ENCODE measurements at regions not wholly inside any gene's neighbourhood (a gene's known extent, or its start where the extent isn't known, plus 50 kb on each side); places are given as distances from the start of the nearest gene placed in this dataset.

GRCh38 chr3:117272876-117273523 is 563.4 kb downstream of the TUSC7 start (continued):
- TF ChIP-seq BCL11A (IDR thresholded peaks at IDR 0.05; ENCODE audit: low read depth in 2 of 2, low read length in 2 of 2): no peak
- no peak for TF ChIP-seq CHD1 (IDR thresholded peaks at IDR 0.05; ENCODE audit: low read depth, low read length)
- TF ChIP-seq CBX8 (IDR thresholded peaks at IDR 0.05; ENCODE audit: borderline replicate concordance, low read depth, low read length): no peak
- no peak for TF ChIP-seq HDAC6 (IDR thresholded peaks at IDR 0.05; ENCODE audit: low read depth, low read length)
- no peak for TF ChIP-seq SP2 (IDR thresholded peaks at IDR 0.05; ENCODE audit: low read length)
- no peak for TF ChIP-seq SUZ12 (IDR thresholded peaks at IDR 0.05; ENCODE audit: low read length)
